ENCODE measurements at regions not wholly inside any gene's neighbourhood (a gene's known extent, or its start where the extent isn't known, plus 50 kb on each side); places are given as distances from the start of the nearest gene placed in this dataset.

GRCh38 chr7:17481118-17481517 lies 182.7 kb downstream of the AHR start:
- DNase-seq (ENCODE audit: low read depth, low spot score), result no peak
- Mint-ChIP-seq H3K27me3 (ENCODE audit: low read depth) (no peaks in the 10 kb centered on the region), H3K4me3 (no peak overlapping the region), H3K36me3 (ENCODE audit: low read depth) (no peaks in the 10 kb centered on the region), H3K9me3 (no peaks in the 10 kb centered on the region), H3K4me1 (peaks cover 3% of the 10 kb centered on the region), H3K27ac (ENCODE audit: unreplicated experiment) (no peak overlapping the region)
- TF ChIP-seq CTCF (conservative IDR thresholded peaks at IDR 0.05), result no peak

GRCh38 chr7:17485368-17485767 lies 186.9 kb downstream of the AHR start:
- Mint-ChIP-seq H3K27me3 (ENCODE audit: low read depth) (no peaks in the 10 kb centered on the region), H3K4me1 (peaks cover 3% of the 10 kb centered on the region), H3K9me3 (no peaks in the 10 kb centered on the region), H3K27ac (ENCODE audit: unreplicated experiment) (no peak overlapping the region), H3K36me3 (ENCODE audit: low read depth) (no peaks in the 10 kb centered on the region), H3K4me3 (no peak overlapping the region)
- no peak for TF ChIP-seq CTCF (conservative IDR thresholded peaks at IDR 0.05)
- no peak for DNase-seq (ENCODE audit: low read depth, low spot score)

GRCh38 chr7:17485904-17486303 lies 187.5 kb downstream of the AHR start:
- no peak for TF ChIP-seq CTCF (conservative IDR thresholded peaks at IDR 0.05)

GRCh38 chr7:17486835-17487234 lies 188.4 kb downstream of the AHR start:
- no peak for TF ChIP-seq CTCF (conservative IDR thresholded peaks at IDR 0.05)
- no peak for DNase-seq (ENCODE audit: low read depth, low spot score)
- no peaks in the 10 kb centered on the region for H3K27me3 Mint-ChIP-seq (ENCODE audit: low read depth)
- H3K27ac Mint-ChIP-seq (ENCODE audit: unreplicated experiment), result no peak overlapping the region
- no peaks in the 10 kb centered on the region for H3K4me1 Mint-ChIP-seq
- H3K4me3 Mint-ChIP-seq, result no peak overlapping the region
- H3K9me3 Mint-ChIP-seq, result no peaks in the 10 kb centered on the region
- no peaks in the 10 kb centered on the region for H3K36me3 Mint-ChIP-seq (ENCODE audit: low read depth)

More at GRCh38 chr7:17485904-17486303, 187.5 kb downstream of the AHR start:
- no peak overlapping the region for H3K27ac Mint-ChIP-seq (ENCODE audit: unreplicated experiment)
- H3K4me1 Mint-ChIP-seq, result peaks cover 3% of the 10 kb centered on the region
- H3K9me3 Mint-ChIP-seq, result no peaks in the 10 kb centered on the region
- no peak for DNase-seq (ENCODE audit: low read depth, low spot score)
- no peaks in the 10 kb centered on the region for H3K27me3 Mint-ChIP-seq (ENCODE audit: low read depth)
- no peaks in the 10 kb centered on the region for H3K36me3 Mint-ChIP-seq (ENCODE audit: low read depth)
- no peak overlapping the region for H3K4me3 Mint-ChIP-seq

GRCh38 chr7:17487343-17487742 lies 188.9 kb downstream of the AHR start:
- Mint-ChIP-seq H3K36me3 (ENCODE audit: low read depth) (no peaks in the 10 kb centered on the region), H3K4me1 (no peaks in the 10 kb centered on the region), H3K27ac (ENCODE audit: unreplicated experiment) (no peak overlapping the region), H3K4me3 (no peak overlapping the region), H3K27me3 (ENCODE audit: low read depth) (no peaks in the 10 kb centered on the region), H3K9me3 (no peaks in the 10 kb centered on the region)
- no peak for DNase-seq (ENCODE audit: low read depth, low spot score)
- no peak for TF ChIP-seq CTCF (conservative IDR thresholded peaks at IDR 0.05)

- Mint-ChIP-seq H3K27me3 (ENCODE audit: low read depth) (no peaks in the 10 kb centered on the region), H3K27ac (ENCODE audit: unreplicated experiment) (no peak overlapping the region), H3K4me3 (no peak overlapping the region), H3K9me3 (no peaks in the 10 kb centered on the region), H3K4me1 (no peaks in the 10 kb centered on the region), H3K36me3 (ENCODE audit: low read depth) (no peaks in the 10 kb centered on the region)
- no peak for DNase-seq (ENCODE audit: low read depth, low spot score)
- no peak for TF ChIP-seq CTCF (conservative IDR thresholded peaks at IDR 0.05)
Measured at GRCh38 chr7:17488829-17489228, 190.4 kb downstream of the AHR start.

Measured in neural crest cell (in vitro differentiated cells).